SH-SY5Y (cell line): ENCODE measurements at regions not wholly inside any gene's neighbourhood (a gene's known extent, or its start where the extent isn't known, plus 50 kb on each side); places are given as distances from the start of the nearest gene placed in this dataset.

Source experiments
- GATA2 ChIP-seq: IDR thresholded peaks from 2 replicates; pipeline ENCODE4 v1.6.1; 2011; ENCODE audit warnings: mild to moderate bottlenecking, low read depth, low read length
- GATA3 ChIP-seq: IDR thresholded peaks from 2 replicates; pipeline ENCODE4 v1.6.1; 2011; ENCODE audit warnings: low read depth, mild to moderate bottlenecking, low read length, moderate library complexity

DNA sequence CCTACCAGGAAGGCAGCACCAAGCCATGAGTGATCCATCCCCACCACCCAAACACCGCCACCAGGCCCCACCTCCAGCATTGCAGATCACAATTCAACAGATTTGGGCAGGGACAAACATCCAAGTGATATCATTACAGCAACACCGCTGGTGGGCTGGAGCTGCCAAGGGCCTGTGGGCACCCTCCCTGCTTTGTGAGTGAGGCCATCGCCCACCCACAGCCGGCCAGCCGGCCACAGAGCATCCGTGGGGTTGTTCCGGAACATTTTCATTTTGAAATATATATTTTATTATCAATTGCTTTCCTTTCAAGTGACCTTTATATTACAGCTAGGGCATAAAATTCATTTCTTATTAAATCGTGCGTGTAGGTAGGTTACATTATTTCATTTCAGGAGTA is 286.0 kb upstream of the CDH4 start:
- no peak for TF ChIP-seq GATA3
- no peak for TF ChIP-seq GATA2
